Endothelial cell of umbilical vein (primary cell): ENCODE measurements at regions not wholly inside any gene's neighbourhood (a gene's known extent, or its start where the extent isn't known, plus 50 kb on each side); places are given as distances from the start of the nearest gene placed in this dataset.

Experiments used
- EZH2 ChIP-seq: IDR thresholded peaks from 2 replicates; pipeline ENCODE4 v1.6.1; 2012; ENCODE audit warnings: borderline replicate concordance, low read depth, mild to moderate bottlenecking, moderate library complexity, low read length, inconsistent platforms; ENCODE audit not compliant: severe bottlenecking
- FOS ChIP-seq: IDR thresholded peaks from 2 replicates; pipeline ENCODE4 v1.6.1; 2011; ENCODE audit warnings: mild to moderate bottlenecking, low read length, moderate library complexity, borderline replicate concordance; ENCODE audit not compliant: insufficient read depth
- MAX ChIP-seq: IDR thresholded peaks from 2 replicates; pipeline ENCODE4 v1.6.1; 2011; ENCODE audit not compliant: insufficient read depth, insufficient read length
- MYC ChIP-seq: IDR thresholded peaks from one replicate; pipeline ENCODE4 v1.6.1; 2011; ENCODE audit warnings: mild to moderate bottlenecking, low read depth, low read length
- POLR2A ChIP-seq: IDR thresholded peaks from 2 replicates; pipeline ENCODE4 v1.6.1; 2012; ENCODE audit warnings: low read depth, mild to moderate bottlenecking, control low read depth, low read length
- POLR2AphosphoS5 ChIP-seq: IDR thresholded peaks from 2 replicates; pipeline ENCODE4 v1.6.1; 2012; ENCODE audit warnings: low read depth, mild to moderate bottlenecking, control low read depth, low read length, moderate library complexity; ENCODE audit not compliant: insufficient read depth
- TF ChIP-seq, protein P1 (sequence below), 2 donors: IDR thresholded peaks; 1 replicate in 1 of 2; 2 replicates in 1 of 2; pipeline ENCODE4 v1.5.1; 2011; ENCODE audit warnings: low read length in 2 of 2, mild to moderate bottlenecking in 2 of 2, moderate library complexity in 2 of 2, control low read depth in 1 of 2, inconsistent platforms in 1 of 2, low read depth in 1 of 2; ENCODE audit not compliant: insufficient read depth in 1 of 2; ENCODE audit errors: extremely low read depth in 1 of 2

DNA sequence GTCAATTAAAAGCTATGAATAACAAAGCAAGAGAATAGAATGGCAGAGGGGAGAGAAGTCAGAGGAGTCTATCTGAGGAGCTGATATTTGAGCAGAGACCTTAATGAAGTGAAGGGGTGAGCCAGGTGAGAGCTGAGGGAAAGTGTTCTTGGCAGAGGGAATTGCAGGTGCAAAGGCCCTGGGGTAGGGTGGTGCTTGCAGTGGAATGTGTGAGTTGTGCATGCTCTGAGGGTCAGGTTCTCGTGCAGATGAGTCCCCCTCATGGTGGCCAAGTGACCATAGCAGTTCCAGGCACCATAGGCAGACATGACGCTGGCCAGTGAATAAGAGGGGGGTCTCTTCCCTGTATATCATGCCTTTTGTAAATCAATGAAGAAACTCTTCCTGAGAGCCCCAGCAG, 58.9 kb upstream of the ALX4 start:
- TF ChIP-seq, protein P1, sequence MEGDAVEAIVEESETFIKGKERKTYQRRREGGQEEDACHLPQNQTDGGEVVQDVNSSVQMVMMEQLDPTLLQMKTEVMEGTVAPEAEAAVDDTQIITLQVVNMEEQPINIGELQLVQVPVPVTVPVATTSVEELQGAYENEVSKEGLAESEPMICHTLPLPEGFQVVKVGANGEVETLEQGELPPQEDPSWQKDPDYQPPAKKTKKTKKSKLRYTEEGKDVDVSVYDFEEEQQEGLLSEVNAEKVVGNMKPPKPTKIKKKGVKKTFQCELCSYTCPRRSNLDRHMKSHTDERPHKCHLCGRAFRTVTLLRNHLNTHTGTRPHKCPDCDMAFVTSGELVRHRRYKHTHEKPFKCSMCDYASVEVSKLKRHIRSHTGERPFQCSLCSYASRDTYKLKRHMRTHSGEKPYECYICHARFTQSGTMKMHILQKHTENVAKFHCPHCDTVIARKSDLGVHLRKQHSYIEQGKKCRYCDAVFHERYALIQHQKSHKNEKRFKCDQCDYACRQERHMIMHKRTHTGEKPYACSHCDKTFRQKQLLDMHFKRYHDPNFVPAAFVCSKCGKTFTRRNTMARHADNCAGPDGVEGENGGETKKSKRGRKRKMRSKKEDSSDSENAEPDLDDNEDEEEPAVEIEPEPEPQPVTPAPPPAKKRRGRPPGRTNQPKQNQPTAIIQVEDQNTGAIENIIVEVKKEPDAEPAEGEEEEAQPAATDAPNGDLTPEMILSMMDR (IDR thresholded peaks at IDR 0.05; ENCODE audit: extremely low read depth in 1 of 2, insufficient read depth in 1 of 2, low read depth in 1 of 2, low read length in 2 of 2), result no peak
- TF ChIP-seq POLR2A, result no peak
- no peak for TF ChIP-seq EZH2
- no peak for TF ChIP-seq MYC
- no peak for TF ChIP-seq POLR2AphosphoS5
- no peak for TF ChIP-seq MAX
- no peak for TF ChIP-seq FOS
